ENCODE measurements at regions not wholly inside any gene's neighbourhood (a gene's known extent, or its start where the extent isn't known, plus 50 kb on each side); places are given as distances from the start of the nearest gene placed in this dataset.

DNA sequence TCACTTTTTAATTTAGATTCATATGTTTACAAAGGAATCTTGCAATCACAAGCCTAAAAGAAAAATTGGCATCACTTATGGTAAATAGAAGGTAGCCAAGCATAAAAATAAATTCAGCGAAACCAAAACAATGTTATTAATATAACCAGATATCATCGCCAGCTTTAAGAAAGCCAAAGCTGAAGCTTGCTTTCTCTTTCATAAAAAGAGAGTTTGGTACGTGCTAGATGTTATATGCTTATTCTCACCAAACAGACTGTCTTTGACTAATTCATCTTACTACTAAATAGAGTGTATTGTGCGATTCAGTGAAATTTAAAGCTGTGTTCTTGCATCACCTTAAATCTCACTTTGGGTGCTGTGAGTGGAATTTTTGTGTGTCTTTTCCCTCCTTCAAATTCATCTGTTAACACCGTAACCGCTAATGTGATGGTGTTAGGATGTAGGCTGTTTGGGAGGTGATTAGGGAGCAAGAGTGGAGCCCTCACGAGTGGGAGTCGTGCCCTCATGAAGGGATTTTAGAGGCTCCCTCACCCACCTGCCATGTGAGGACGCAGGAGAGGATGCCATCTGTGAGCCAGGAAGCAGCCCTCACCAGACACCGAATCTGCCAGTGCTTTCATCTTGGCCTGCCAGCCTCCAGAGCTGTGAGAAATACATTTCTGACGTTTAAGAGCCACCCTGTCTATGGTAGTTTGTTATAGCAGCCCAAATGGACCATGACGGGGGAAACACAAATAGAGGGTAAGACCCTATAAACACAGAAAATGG lies 134.1 kb upstream of the TMEM45B start:
- TF ChIP-seq OSR1 (CRISPR knock-in tag; IDR thresholded peaks at IDR 0.05) (no peak), POU6F1 (CRISPR knock-in tag; IDR thresholded peaks at IDR 0.05; ENCODE audit: borderline replicate concordance, low read depth) (no peak), ZNF70 (CRISPR knock-in tag; IDR thresholded peaks at IDR 0.05) (no peak), ZNF8 (CRISPR knock-in tag; IDR thresholded peaks at IDR 0.05) (no peak)
- TF ChIP-seq, protein P1, sequence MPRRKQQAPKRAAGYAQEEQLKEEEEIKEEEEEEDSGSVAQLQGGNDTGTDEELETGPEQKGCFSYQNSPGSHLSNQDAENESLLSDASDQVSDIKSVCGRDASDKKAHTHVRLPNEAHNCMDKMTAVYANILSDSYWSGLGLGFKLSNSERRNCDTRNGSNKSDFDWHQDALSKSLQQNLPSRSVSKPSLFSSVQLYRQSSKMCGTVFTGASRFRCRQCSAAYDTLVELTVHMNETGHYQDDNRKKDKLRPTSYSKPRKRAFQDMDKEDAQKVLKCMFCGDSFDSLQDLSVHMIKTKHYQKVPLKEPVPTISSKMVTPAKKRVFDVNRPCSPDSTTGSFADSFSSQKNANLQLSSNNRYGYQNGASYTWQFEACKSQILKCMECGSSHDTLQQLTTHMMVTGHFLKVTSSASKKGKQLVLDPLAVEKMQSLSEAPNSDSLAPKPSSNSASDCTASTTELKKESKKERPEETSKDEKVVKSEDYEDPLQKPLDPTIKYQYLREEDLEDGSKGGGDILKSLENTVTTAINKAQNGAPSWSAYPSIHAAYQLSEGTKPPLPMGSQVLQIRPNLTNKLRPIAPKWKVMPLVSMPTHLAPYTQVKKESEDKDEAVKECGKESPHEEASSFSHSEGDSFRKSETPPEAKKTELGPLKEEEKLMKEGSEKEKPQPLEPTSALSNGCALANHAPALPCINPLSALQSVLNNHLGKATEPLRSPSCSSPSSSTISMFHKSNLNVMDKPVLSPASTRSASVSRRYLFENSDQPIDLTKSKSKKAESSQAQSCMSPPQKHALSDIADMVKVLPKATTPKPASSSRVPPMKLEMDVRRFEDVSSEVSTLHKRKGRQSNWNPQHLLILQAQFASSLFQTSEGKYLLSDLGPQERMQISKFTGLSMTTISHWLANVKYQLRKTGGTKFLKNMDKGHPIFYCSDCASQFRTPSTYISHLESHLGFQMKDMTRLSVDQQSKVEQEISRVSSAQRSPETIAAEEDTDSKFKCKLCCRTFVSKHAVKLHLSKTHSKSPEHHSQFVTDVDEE (CRISPR knock-in tag; IDR thresholded peaks at IDR 0.05), result no peak
- ATAC-seq, result no peak

DNA sequence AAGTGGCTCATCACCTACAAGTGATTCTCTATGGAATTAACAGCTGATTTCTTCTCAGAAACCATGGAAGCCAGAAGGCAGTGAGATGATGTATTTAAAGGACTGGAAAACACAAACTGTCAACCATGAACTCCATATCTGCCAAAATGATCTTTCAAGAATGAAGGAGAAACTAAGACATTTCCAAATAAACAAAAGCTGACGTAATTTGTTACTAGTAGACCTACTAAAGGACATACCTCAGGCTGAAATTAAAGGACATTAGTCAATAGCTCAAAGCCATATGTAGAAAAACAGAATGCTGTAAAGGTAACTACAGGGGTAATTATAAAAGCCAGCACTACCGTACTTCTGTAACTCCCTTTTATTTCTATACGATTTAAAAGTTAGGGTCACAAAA lies 129.4 kb upstream of the TMEM45B start:
- no peak for ATAC-seq
- TF ChIP-seq CSDC2 (CRISPR knock-in tag; IDR thresholded peaks at IDR 0.05) (no peak), ESRRG (CRISPR knock-in tag; IDR thresholded peaks at IDR 0.05) (no peak), ARNTL (CRISPR knock-in tag; IDR thresholded peaks at IDR 0.05; ENCODE audit: borderline replicate concordance, low read depth) (no peak), PPARA (CRISPR knock-in tag; IDR thresholded peaks at IDR 0.05; ENCODE audit: borderline replicate concordance) (no peak), ZNF8 (CRISPR knock-in tag; IDR thresholded peaks at IDR 0.05) (no peak), ZNF70 (CRISPR knock-in tag; IDR thresholded peaks at IDR 0.05) (no peak), OSR1 (CRISPR knock-in tag; IDR thresholded peaks at IDR 0.05) (no peak), ZC3H10 (CRISPR knock-in tag; IDR thresholded peaks at IDR 0.05) (no peak), TCF4 (CRISPR knock-in tag; IDR thresholded peaks at IDR 0.05; ENCODE audit: borderline replicate concordance) (no peak), ZFP30 (CRISPR knock-in tag; IDR thresholded peaks at IDR 0.05) (no peak), RARB (CRISPR knock-in tag; IDR thresholded peaks at IDR 0.05) (no peak), ZFP3 (CRISPR knock-in tag; IDR thresholded peaks at IDR 0.05) (no peak), POU6F1 (CRISPR knock-in tag; IDR thresholded peaks at IDR 0.05; ENCODE audit: borderline replicate concordance, low read depth) (no peak), ZNF565 (CRISPR knock-in tag; conservative IDR thresholded peaks at IDR 0.05; ENCODE audit: low read depth) (no peak), TOX (CRISPR knock-in tag; IDR thresholded peaks at IDR 0.05; ENCODE audit: borderline replicate concordance) (no peak), GLIS3 (CRISPR knock-in tag; IDR thresholded peaks at IDR 0.05) (no peak)
- TF ChIP-seq, protein P2, sequence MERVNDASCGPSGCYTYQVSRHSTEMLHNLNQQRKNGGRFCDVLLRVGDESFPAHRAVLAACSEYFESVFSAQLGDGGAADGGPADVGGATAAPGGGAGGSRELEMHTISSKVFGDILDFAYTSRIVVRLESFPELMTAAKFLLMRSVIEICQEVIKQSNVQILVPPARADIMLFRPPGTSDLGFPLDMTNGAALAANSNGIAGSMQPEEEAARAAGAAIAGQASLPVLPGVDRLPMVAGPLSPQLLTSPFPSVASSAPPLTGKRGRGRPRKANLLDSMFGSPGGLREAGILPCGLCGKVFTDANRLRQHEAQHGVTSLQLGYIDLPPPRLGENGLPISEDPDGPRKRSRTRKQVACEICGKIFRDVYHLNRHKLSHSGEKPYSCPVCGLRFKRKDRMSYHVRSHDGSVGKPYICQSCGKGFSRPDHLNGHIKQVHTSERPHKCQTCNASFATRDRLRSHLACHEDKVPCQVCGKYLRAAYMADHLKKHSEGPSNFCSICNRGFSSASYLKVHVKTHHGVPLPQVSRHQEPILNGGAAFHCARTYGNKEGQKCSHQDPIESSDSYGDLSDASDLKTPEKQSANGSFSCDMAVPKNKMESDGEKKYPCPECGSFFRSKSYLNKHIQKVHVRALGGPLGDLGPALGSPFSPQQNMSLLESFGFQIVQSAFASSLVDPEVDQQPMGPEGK (CRISPR knock-in tag; IDR thresholded peaks at IDR 0.05; ENCODE audit: borderline replicate concordance), result no peak

- no peak for ATAC-seq
- TF ChIP-seq SNAI2 (CRISPR knock-in tag; IDR thresholded peaks at IDR 0.05), result no peak
- TF ChIP-seq, protein P3, sequence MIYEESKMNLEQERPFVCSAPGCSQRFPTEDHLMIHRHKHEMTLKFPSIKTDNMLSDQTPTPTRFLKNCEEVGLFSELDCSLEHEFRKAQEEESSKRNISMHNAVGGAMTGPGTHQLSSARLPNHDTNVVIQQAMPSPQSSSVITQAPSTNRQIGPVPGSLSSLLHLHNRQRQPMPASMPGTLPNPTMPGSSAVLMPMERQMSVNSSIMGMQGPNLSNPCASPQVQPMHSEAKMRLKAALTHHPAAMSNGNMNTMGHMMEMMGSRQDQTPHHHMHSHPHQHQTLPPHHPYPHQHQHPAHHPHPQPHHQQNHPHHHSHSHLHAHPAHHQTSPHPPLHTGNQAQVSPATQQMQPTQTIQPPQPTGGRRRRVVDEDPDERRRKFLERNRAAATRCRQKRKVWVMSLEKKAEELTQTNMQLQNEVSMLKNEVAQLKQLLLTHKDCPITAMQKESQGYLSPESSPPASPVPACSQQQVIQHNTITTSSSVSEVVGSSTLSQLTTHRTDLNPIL (CRISPR knock-in tag; IDR thresholded peaks at IDR 0.05; ENCODE audit: low read depth), result no peak
- no peak for TF ChIP-seq ESRRG (CRISPR knock-in tag; IDR thresholded peaks at IDR 0.05)
- no peak for TF ChIP-seq GLIS3 (CRISPR knock-in tag; IDR thresholded peaks at IDR 0.05)
- no peak for TF ChIP-seq OSR1 (CRISPR knock-in tag; IDR thresholded peaks at IDR 0.05)
- TF ChIP-seq ZNF565 (CRISPR knock-in tag; conservative IDR thresholded peaks at IDR 0.05; ENCODE audit: low read depth), result no peak
- no peak for TF ChIP-seq TCF4 (CRISPR knock-in tag; IDR thresholded peaks at IDR 0.05; ENCODE audit: borderline replicate concordance)
- TF ChIP-seq POU6F1 (CRISPR knock-in tag; IDR thresholded peaks at IDR 0.05; ENCODE audit: borderline replicate concordance, low read depth), result no peak
- TF ChIP-seq BACH2 (CRISPR knock-in tag; IDR thresholded peaks at IDR 0.05; ENCODE audit: borderline replicate concordance), result no peak
- no peak for TF ChIP-seq PPARA (CRISPR knock-in tag; IDR thresholded peaks at IDR 0.05; ENCODE audit: borderline replicate concordance)
- TF ChIP-seq, protein P2 (CRISPR knock-in tag; IDR thresholded peaks at IDR 0.05; ENCODE audit: borderline replicate concordance), result no peak
- no peak for TF ChIP-seq ISL1 (CRISPR knock-in tag; IDR thresholded peaks at IDR 0.05)
- no peak for TF ChIP-seq ZNF70 (CRISPR knock-in tag; IDR thresholded peaks at IDR 0.05)
- no peak for TF ChIP-seq ZC3H10 (CRISPR knock-in tag; IDR thresholded peaks at IDR 0.05)
- TF ChIP-seq CSDC2 (CRISPR knock-in tag; IDR thresholded peaks at IDR 0.05), result no peak
- no peak for TF ChIP-seq ZFP30 (CRISPR knock-in tag; IDR thresholded peaks at IDR 0.05)
- no peak for TF ChIP-seq RARB (CRISPR knock-in tag; IDR thresholded peaks at IDR 0.05)
- no peak for TF ChIP-seq ZNF8 (CRISPR knock-in tag; IDR thresholded peaks at IDR 0.05)
Observed at GRCh38 chr11:129691142-129691541, 124.5 kb upstream of the TMEM45B start.
